Mesendoderm (in vitro differentiated cells): ENCODE measurements at regions not wholly inside any gene's neighbourhood (a gene's known extent, or its start where the extent isn't known, plus 50 kb on each side); places are given as distances from the start of the nearest gene placed in this dataset.
A peak's percentile ranks its signal among the peaks of the same experiment; 100 is the strongest.
"Not testable (repeated sequence)": the region's sequence is repeated elsewhere in the genome, so short reads cannot be mapped to it uniquely, and the experiment has no call there.

Experiments
- DNase-seq: peaks from one replicate; pipeline ENCODE4 v3.0.0; 2013
- H2AK5ac ChIP-seq: 2 replicates; pipeline ENCODE4 v1.6.1; 2013; ENCODE audit warnings: low read length, inconsistent platforms
- H2BK120ac ChIP-seq: 2 replicates; pipeline ENCODE4 v1.6.1; 2013; ENCODE audit warnings: low read depth, mild to moderate bottlenecking, low read length, moderate library complexity, mixed read lengths
- H2BK15ac ChIP-seq: replicated peaks from 2 replicates; pipeline ENCODE4 v1.6.1; 2013; ENCODE audit warnings: low read depth, mild to moderate bottlenecking, moderate library complexity
- H2BK5ac ChIP-seq: 2 replicates; pipeline ENCODE4 v1.6.1; 2013; ENCODE audit warnings: low read length, inconsistent platforms
- H3K18ac ChIP-seq: 2 replicates; pipeline ENCODE4 v1.6.1; 2013; ENCODE audit warnings: mild to moderate bottlenecking, low read length, mixed read lengths
- H3K23ac ChIP-seq: one replicate; pipeline ENCODE4 v1.6.1; 2013; ENCODE audit warnings: low read length
- H3K27ac ChIP-seq: 2 replicates; pipeline ENCODE4 v1.5.1; 2013; ENCODE audit warnings: low read depth, mild to moderate bottlenecking, inconsistent platforms, low read length, moderate library complexity
- H3K27me3 ChIP-seq: 2 replicates; pipeline ENCODE4 v1.6.1; 2013; ENCODE audit warnings: low read length, control low read depth, mild to moderate bottlenecking, inconsistent platforms; ENCODE audit not compliant: insufficient read depth, poor library complexity
- H3K36me3 ChIP-seq: 2 replicates; pipeline ENCODE4 v1.6.1; 2013; ENCODE audit warnings: low read length, inconsistent platforms; ENCODE audit not compliant: control insufficient read depth, insufficient read depth
- H3K4ac ChIP-seq: one replicate; pipeline ENCODE4 v1.6.1; 2013; ENCODE audit warnings: low read depth, mild to moderate bottlenecking, low read length, moderate library complexity
- H3K4me1 ChIP-seq: 2 replicates; pipeline ENCODE4 v1.6.1; 2013; ENCODE audit warnings: low read depth, low read length, inconsistent platforms; ENCODE audit not compliant: control insufficient read depth
- H3K4me2 ChIP-seq: 2 replicates; pipeline ENCODE4 v1.6.1; 2013; ENCODE audit warnings: low read length
- H3K4me3 ChIP-seq: 2 replicates; pipeline ENCODE4 v1.5.1; 2013; ENCODE audit warnings: mild to moderate bottlenecking, low read length
- H3K56ac ChIP-seq: one replicate; pipeline ENCODE4 v1.6.1; 2013; ENCODE audit warnings: low read length
- H3K79me1 ChIP-seq: 2 replicates; pipeline ENCODE4 v1.6.1; 2013; ENCODE audit warnings: low read length, inconsistent platforms
- H3K79me2 ChIP-seq: 2 replicates; pipeline ENCODE4 v1.6.1; 2013; ENCODE audit warnings: mild to moderate bottlenecking, low read length; ENCODE audit not compliant: control insufficient read depth, insufficient read depth
- H3K9ac ChIP-seq: 2 replicates; pipeline ENCODE4 v1.6.1; 2013; ENCODE audit warnings: low read length, inconsistent platforms
- H4K5ac ChIP-seq: one replicate; pipeline ENCODE4 v1.6.1; 2013; ENCODE audit warnings: low read length
- H4K8ac ChIP-seq: one replicate; pipeline ENCODE4 v1.6.1; 2013; ENCODE audit warnings: low read depth, mild to moderate bottlenecking, control low read depth, low read length, moderate library complexity
- whole genome bisulfite sequencing: extraction: QIAGEN DNeasy Blood & Tissue Kit; methylation state at CpG from one replicate; pipeline ENCODE4 v1.1.7; 2013; ENCODE audit warnings: low lambda C conversion rate, missing lambda C conversion rate; ENCODE audit not compliant: insufficient coverage; ENCODE audit errors: extremely low coverage; 5-methylcytosine and 5-hydroxymethylcytosine counted together

DNA sequence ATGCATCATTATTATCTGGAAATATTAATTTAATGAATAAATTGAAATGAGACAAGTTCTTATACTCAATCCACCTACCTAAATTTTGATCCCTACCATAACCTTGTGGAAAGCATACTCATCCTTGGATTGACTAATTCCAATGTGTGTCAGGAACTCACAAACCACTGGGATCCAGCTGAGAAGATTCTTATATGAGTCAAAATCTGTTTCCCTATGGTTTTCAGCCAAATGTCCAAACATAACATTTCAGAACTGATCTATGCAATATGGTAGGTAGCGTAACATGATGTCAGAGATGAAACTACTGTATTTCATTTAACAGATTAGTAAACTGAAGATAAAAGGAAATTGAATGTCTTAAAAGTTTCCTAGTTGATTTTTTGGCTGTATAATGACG, 250.0 kb downstream of the PLOD2 start:
- no peak overlapping the region for H3K9ac ChIP-seq
- H2BK5ac ChIP-seq: no peak overlapping the region
- H3K4me2 ChIP-seq: no peak overlapping the region
- H3K79me2 ChIP-seq: no peaks in the 10 kb centered on the region
- no peak overlapping the region for H3K4me3 ChIP-seq
- H3K27me3 ChIP-seq: no peaks in the 10 kb centered on the region
- no peak overlapping the region for H3K4ac ChIP-seq
- no peak for DNase-seq
- H2BK15ac ChIP-seq: no peak overlapping the region
- no peak overlapping the region for H3K56ac ChIP-seq
- no CpG with 5 or more reads among the region's 2 CpGs for WGBS
- no peak overlapping the region for H3K27ac ChIP-seq
- H3K79me1 ChIP-seq: no peaks in the 10 kb centered on the region
- H2AK5ac ChIP-seq: no peak overlapping the region
- H4K5ac ChIP-seq: no peak overlapping the region
- H3K36me3 ChIP-seq: no peaks in the 10 kb centered on the region
- H2BK120ac ChIP-seq: no peak overlapping the region
- no peak overlapping the region for H3K18ac ChIP-seq
- H3K4me1 ChIP-seq: no peaks in the 10 kb centered on the region
- H4K8ac ChIP-seq: no peak overlapping the region
- no peak overlapping the region for H3K23ac ChIP-seq

DNA sequence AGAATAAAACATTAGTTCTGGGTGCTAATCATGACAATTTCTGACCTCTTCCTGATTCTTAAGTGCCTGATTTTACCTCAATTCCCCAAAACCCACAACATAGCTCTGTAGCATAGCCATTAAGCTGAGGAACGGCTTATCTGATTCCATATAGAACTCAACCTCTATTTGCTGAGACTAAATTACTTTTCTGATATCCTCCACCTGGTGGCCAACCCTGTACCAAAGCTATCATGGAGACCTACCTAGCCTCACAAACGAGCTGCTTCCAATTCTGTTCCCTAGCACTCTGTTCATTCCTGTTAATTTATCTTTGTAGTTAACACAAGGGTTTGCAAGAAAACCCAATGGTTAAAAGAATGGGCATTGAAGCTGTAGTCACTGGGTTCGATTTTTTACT, 245.2 kb downstream of the PLOD2 start:
- no peak overlapping the region for H3K4me2 ChIP-seq
- H3K23ac ChIP-seq: no peak overlapping the region
- no peak overlapping the region for H2BK15ac ChIP-seq
- H3K4me3 ChIP-seq: no peak overlapping the region
- H3K56ac ChIP-seq: no peak overlapping the region
- H2BK5ac ChIP-seq: no peak overlapping the region
- DNase-seq: peak; percentile 19
- no peak overlapping the region for H3K4ac ChIP-seq
- WGBS: no CpG with 5 or more reads among the region's 3 CpGs
- no peak overlapping the region for H3K9ac ChIP-seq
- H4K5ac ChIP-seq: no peak overlapping the region
- H3K36me3 ChIP-seq: no peaks in the 10 kb centered on the region
- no peak overlapping the region for H3K27ac ChIP-seq
- H3K18ac ChIP-seq: no peak overlapping the region
- H4K8ac ChIP-seq: no peak overlapping the region
- H3K79me2 ChIP-seq: no peaks in the 10 kb centered on the region
- no peak overlapping the region for H2BK120ac ChIP-seq
- no peaks in the 10 kb centered on the region for H3K4me1 ChIP-seq
- no peaks in the 10 kb centered on the region for H3K79me1 ChIP-seq
- no peaks in the 10 kb centered on the region for H3K27me3 ChIP-seq
- H2AK5ac ChIP-seq: no peak overlapping the region

DNA sequence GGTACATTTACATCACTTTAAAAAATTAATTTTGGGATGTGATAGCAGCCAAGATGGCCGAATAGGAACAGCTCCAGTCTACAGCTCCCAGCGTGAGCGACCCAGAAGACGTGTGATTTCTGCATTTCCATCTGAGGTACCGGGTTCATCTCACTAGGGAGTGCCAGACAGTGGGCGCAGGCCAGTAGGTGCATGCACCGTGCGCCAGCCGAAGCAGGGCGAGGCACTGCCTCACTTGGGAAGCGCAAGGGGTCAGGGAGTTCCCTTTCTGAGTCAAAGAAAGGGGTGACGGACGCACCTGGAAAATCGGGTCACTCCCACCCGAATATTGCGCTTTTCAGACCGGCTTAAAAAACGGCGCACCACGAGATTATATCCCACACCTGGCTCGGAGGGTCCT, 233.2 kb downstream of the PLOD2 start:
- H2BK120ac ChIP-seq, H3K4me2 ChIP-seq, H2BK5ac ChIP-seq, H2BK15ac ChIP-seq, H3K4ac ChIP-seq, H3K36me3 ChIP-seq, H4K5ac ChIP-seq, H3K79me2 ChIP-seq, H3K56ac ChIP-seq, H3K23ac ChIP-seq, H3K27me3 ChIP-seq, H3K79me1 ChIP-seq, H3K9ac ChIP-seq, DNase-seq, H3K27ac ChIP-seq, H3K4me3 ChIP-seq, H3K18ac ChIP-seq, H3K4me1 ChIP-seq, H2AK5ac ChIP-seq, H4K8ac ChIP-seq: not testable (repeated sequence)
- no CpG with 5 or more reads among the region's 21 CpGs for WGBS

DNA sequence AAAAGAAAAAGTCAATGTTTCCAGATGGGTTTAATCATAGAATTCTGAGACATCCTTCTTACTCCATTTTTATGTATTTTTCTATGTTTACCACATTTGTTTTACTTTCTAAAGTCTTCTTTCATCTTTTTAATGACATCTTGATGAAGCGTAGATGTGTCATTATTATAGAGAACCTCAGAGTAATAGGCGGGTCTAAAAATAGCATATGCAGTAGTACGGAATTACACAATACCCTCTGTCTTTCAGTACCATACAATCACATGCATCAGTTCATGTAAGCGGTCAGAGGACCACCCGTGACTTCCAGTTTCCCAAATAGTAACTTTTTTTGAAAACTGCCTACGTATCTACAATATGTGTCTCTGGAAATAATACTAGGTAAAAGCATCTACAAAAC, 224.0 kb downstream of the PLOD2 start:
- no peak overlapping the region for H3K56ac ChIP-seq
- H2BK5ac ChIP-seq: no peak overlapping the region
- H2BK120ac ChIP-seq: no peak overlapping the region
- H3K4me1 ChIP-seq: no peaks in the 10 kb centered on the region
- H3K4ac ChIP-seq: no peak overlapping the region
- no peak overlapping the region for H2AK5ac ChIP-seq
- H3K27ac ChIP-seq: no peak overlapping the region
- no peak overlapping the region for H4K5ac ChIP-seq
- no peaks in the 10 kb centered on the region for H3K79me1 ChIP-seq
- no peak for DNase-seq
- no peak overlapping the region for H3K9ac ChIP-seq
- no peak overlapping the region for H4K8ac ChIP-seq
- H3K27me3 ChIP-seq: no peaks in the 10 kb centered on the region
- H3K4me2 ChIP-seq: no peak overlapping the region
- no CpG with 5 or more reads among the region's 6 CpGs for WGBS
- H3K18ac ChIP-seq: no peak overlapping the region
- H3K79me2 ChIP-seq: no peaks in the 10 kb centered on the region
- H3K4me3 ChIP-seq: no peak overlapping the region
- H2BK15ac ChIP-seq: no peak overlapping the region
- no peak overlapping the region for H3K23ac ChIP-seq
- no peaks in the 10 kb centered on the region for H3K36me3 ChIP-seq

DNA sequence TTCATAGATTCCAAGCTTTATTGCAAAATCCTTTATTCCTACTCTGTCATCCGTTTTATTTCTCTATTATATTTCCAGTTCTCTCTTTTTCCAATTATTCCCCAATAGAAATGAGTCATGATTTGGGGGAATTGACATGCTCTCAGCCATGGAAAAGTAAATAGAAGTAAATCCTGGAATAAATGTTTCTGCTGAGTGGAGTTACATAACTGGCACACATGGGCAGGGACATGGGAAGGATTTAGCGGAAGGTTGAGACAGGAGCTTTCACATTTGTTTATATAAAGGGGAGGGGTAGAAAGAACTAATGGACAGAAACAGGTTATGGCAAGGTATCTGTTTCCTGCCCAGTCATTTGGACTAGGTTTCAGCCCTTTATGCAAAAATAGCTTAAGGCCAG, 221.6 kb downstream of the PLOD2 start:
- H3K4me1 ChIP-seq: no peaks in the 10 kb centered on the region

DNA sequence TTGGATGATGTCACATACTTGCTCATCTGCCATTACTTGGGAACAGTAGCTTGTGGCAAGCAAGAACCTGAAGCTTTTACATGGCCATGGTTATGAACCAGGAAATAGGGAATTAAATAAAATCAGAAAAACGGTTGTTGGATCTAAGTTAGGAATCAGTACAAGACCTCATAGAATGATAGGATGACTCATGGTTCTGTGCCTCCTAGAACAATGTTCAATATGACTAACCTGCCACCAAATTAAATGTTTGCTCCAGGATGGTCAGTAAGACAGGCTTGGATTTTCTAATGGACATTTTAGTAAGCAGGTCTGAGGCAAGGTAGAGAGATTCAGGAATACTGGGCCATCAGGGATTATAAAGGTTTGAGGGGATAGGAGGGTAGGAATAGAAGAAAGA, 218.9 kb downstream of the PLOD2 start:
- Histone ChIP-seq H3K4me3 (no peak overlapping the region), H3K36me3 (no peaks in the 10 kb centered on the region), H3K4ac (no peak overlapping the region), H2AK5ac (no peak overlapping the region), H3K23ac (no peak overlapping the region), H4K8ac (no peak overlapping the region), H3K4me1 (no peaks in the 10 kb centered on the region), H2BK5ac (no peak overlapping the region), H3K56ac (no peak overlapping the region), H3K27me3 (no peaks in the 10 kb centered on the region), H3K9ac (no peak overlapping the region), H3K18ac (no peak overlapping the region), H3K79me1 (no peaks in the 10 kb centered on the region), H3K27ac (no peak overlapping the region), H3K4me2 (no peak overlapping the region), H3K79me2 (no peaks in the 10 kb centered on the region), H2BK15ac (no peak overlapping the region), H4K5ac (no peak overlapping the region), H2BK120ac (no peak overlapping the region)
- no CpG with 5 or more reads among the region's 1 CpG for WGBS
- no peak for DNase-seq

More for the DNA sequence above, 221.6 kb downstream of the PLOD2 start:
- no peak overlapping the region for H3K56ac ChIP-seq
- no peak overlapping the region for H2BK15ac ChIP-seq
- no peak overlapping the region for H2BK120ac ChIP-seq
- no peak overlapping the region for H3K27ac ChIP-seq
- H3K23ac ChIP-seq: no peak overlapping the region
- no peak overlapping the region for H4K5ac ChIP-seq
- no peak overlapping the region for H3K4me2 ChIP-seq
- DNase-seq: no peak
- H3K79me1 ChIP-seq: no peaks in the 10 kb centered on the region
- H2BK5ac ChIP-seq: no peak overlapping the region
- no peak overlapping the region for H3K4me3 ChIP-seq
- no peak overlapping the region for H3K9ac ChIP-seq
- no peaks in the 10 kb centered on the region for H3K27me3 ChIP-seq
- no peak overlapping the region for H3K4ac ChIP-seq
- H3K79me2 ChIP-seq: no peaks in the 10 kb centered on the region
- H2AK5ac ChIP-seq: no peak overlapping the region
- H3K18ac ChIP-seq: no peak overlapping the region
- WGBS: no CpG with 5 or more reads among the region's 2 CpGs
- H3K36me3 ChIP-seq: no peaks in the 10 kb centered on the region
- no peak overlapping the region for H4K8ac ChIP-seq
